Left ventricle myocardium inferior (tissue), 1 donor: ENCODE measurements at regions not wholly inside any gene's neighbourhood (a gene's known extent, or its start where the extent isn't known, plus 50 kb on each side); places are given as distances from the start of the nearest gene placed in this dataset.
"Not testable (repeated sequence)": the region's sequence is repeated elsewhere in the genome, so short reads cannot be mapped to it uniquely, and the experiment has no call there.

Source experiments
- DNase-seq: peaks from one replicate; pipeline ENCODE4 v3.0.0-alpha.2; 2020
- H3K27ac ChIP-seq: fragments of 200-600 bp; replicated peaks from 2 replicates; pipeline ENCODE4 v1.8.0; 2021
- H3K27me3 ChIP-seq: fragments of 200-600 bp; 2 replicates; pipeline ENCODE4 v1.8.0; 2021; ENCODE audit warnings: low read depth
- H3K36me3 ChIP-seq: fragments of 200-600 bp; 2 replicates; pipeline ENCODE4 v1.8.0; 2021
- H3K4me1 ChIP-seq: fragments of 200-600 bp; 2 replicates; pipeline ENCODE4 v1.8.0; 2021
- H3K4me3 ChIP-seq: fragments of 200-600 bp; 2 replicates; pipeline ENCODE4 v1.8.0; 2021; ENCODE audit warnings: mild to moderate bottlenecking, moderate library complexity
- H3K9me3 ChIP-seq: fragments of 200-600 bp; replicated peaks from 2 replicates; pipeline ENCODE4 v1.8.0; 2021
- intact Hi-C: fragments of 100-400 bp; cut with micrococcal nuclease; formaldehyde crosslinking; loops from one replicate; pipeline ENCODE4 v1.11.0; 2022
- TF ChIP-seq, protein P1 (sequence below): fragments of 200-600 bp; IDR thresholded peaks from 2 replicates; pipeline ENCODE4 v1.8.0; 2021; ENCODE audit warnings: antibody characterized with exemption, mild to moderate bottlenecking, borderline replicate concordance
- donor health status: DM: no; HTN: yes; CAD: no; lungs with severe emphysema.

DNA sequence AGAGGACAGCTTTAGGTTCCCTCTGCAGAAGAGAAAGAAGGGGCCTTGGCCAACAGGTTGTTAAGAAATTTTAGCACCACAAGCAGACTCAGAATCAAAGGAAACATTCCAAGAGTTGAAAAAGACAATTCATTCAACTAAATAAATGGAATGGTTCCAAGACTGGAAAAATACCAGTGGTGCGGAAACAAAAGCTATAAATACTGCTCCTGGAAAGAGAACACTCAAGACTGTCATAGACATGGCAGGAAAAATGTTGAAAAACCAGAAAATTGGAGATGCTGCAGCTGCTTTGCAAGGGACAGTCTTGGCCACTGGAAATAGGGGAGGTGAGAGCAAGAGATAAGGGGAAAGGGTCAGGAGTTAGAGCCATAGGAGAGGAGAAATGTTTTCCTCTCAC lies 312.7 kb upstream of the CYRIA start:
- Histone ChIP-seq H3K36me3 (no peaks in the 10 kb centered on the region), H3K4me3 (no peak overlapping the region), H3K9me3 (no peaks in the 10 kb centered on the region), H3K4me1 (no peaks in the 10 kb centered on the region), H3K27ac (no peak overlapping the region), H3K27me3 (no peaks in the 10 kb centered on the region)
- intact Hi-C loops: no loop called here
- TF ChIP-seq, protein P1, sequence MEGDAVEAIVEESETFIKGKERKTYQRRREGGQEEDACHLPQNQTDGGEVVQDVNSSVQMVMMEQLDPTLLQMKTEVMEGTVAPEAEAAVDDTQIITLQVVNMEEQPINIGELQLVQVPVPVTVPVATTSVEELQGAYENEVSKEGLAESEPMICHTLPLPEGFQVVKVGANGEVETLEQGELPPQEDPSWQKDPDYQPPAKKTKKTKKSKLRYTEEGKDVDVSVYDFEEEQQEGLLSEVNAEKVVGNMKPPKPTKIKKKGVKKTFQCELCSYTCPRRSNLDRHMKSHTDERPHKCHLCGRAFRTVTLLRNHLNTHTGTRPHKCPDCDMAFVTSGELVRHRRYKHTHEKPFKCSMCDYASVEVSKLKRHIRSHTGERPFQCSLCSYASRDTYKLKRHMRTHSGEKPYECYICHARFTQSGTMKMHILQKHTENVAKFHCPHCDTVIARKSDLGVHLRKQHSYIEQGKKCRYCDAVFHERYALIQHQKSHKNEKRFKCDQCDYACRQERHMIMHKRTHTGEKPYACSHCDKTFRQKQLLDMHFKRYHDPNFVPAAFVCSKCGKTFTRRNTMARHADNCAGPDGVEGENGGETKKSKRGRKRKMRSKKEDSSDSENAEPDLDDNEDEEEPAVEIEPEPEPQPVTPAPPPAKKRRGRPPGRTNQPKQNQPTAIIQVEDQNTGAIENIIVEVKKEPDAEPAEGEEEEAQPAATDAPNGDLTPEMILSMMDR: no peak
- DNase-seq: no peak

GRCh38 chr2:16974688-16975087 lies 309.1 kb upstream of the CYRIA start:
- Histone ChIP-seq H3K27ac (no peak overlapping the region), H3K36me3 (no peaks in the 10 kb centered on the region), H3K27me3 (no peaks in the 10 kb centered on the region), H3K4me1 (no peaks in the 10 kb centered on the region), H3K4me3 (no peak overlapping the region), H3K9me3 (no peaks in the 10 kb centered on the region)
- TF ChIP-seq, protein P1: no peak
- intact Hi-C loops: no loop called here
- DNase-seq: no peak

DNA sequence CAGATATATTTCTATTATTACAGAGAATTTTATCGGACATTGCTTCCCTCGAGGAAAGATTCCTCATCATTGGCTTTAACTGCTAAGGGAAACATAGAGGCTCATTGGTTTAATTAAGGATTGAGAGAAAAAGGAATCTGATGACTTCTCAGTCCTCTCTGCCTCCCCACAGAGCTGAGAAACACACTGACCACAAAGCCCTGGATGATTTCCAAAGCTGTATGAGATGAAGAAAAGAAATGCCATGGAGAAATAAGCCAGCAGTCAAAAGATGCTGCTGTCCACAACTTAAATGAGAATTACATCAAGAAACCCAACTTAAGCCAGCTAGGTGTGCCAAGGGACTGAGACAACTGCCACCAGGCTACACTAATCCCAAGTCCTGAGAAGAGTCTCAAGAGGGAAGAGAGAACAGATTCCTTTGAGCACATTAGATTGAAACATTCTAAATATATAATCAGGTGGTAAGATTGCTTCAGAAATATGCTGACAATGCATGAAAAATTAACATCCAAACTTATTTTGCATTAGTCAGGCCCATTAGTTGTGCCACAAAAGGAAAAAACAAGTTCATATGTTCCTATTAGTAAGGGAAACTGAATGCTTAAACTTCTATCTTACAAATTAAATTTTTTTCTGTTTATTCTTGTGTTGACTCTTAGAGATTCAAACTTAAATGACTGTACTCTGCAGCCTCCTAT lies 308.1 kb upstream of the CYRIA start:
- intact Hi-C loops: no loop called here
- Histone ChIP-seq H3K4me1 (no peaks in the 10 kb centered on the region), H3K27me3 (no peaks in the 10 kb centered on the region), H3K27ac (no peak overlapping the region), H3K4me3 (no peak overlapping the region), H3K36me3 (no peaks in the 10 kb centered on the region), H3K9me3 (no peaks in the 10 kb centered on the region)
- DNase-seq: no peak
- TF ChIP-seq, protein P1: no peak

- Histone ChIP-seq H3K4me3 (no peak overlapping the region), H3K4me1 (no peaks in the 10 kb centered on the region), H3K36me3 (no peaks in the 10 kb centered on the region), H3K27ac (no peak overlapping the region), H3K9me3 (no peaks in the 10 kb centered on the region), H3K27me3 (no peaks in the 10 kb centered on the region)
- no peak for DNase-seq
- TF ChIP-seq, protein P1: no peak
- intact Hi-C loops: no loop called here
These were observed 306.6 kb upstream of the CYRIA start for GRCh38 chr2:16972276-16972675.

- no peak overlapping the region for H3K4me3 ChIP-seq
- no peaks in the 10 kb centered on the region for H3K9me3 ChIP-seq
- no peak for DNase-seq
- H3K27ac ChIP-seq: no peak overlapping the region
- no peaks in the 10 kb centered on the region for H3K4me1 ChIP-seq
- TF ChIP-seq, protein P1: no peak
- H3K36me3 ChIP-seq: no peaks in the 10 kb centered on the region
- intact Hi-C loops: no loop called here
- no peaks in the 10 kb centered on the region for H3K27me3 ChIP-seq
These were observed 306.1 kb upstream of the CYRIA start for GRCh38 chr2:16971722-16972234.

DNA sequence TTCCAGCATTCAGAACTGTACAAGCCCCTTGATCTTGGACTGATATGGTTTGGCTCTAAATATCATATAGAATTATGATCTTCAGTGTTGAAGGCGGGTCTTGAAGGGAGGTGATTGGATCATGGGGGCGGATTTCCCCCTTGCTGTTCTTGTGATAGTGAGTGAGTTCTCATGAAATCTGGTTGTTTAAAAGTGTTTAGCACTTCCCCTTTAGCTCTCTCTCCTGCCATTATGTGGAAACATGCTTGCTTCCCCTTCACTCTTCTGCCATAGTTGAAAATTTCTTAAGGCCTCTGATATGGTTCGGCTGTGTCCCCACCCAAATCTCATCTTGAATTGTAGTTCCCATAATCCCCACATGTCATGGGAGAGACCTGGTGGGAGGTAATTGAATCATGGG lies 305.3 kb upstream of the CYRIA start:
- intact Hi-C loops, H3K27ac ChIP-seq, H3K4me3 ChIP-seq, H3K36me3 ChIP-seq, DNase-seq, H3K9me3 ChIP-seq, H3K27me3 ChIP-seq, H3K4me1 ChIP-seq: not testable (repeated sequence)
